NCI-H2029 (cell line): ENCODE measurements at regions not wholly inside any gene's neighbourhood (a gene's known extent, or its start where the extent isn't known, plus 50 kb on each side); places are given as distances from the start of the nearest gene placed in this dataset.
"Not testable (repeated sequence)": the region's sequence is repeated elsewhere in the genome, so short reads cannot be mapped to it uniquely, and the experiment has no call there.

Source experiments
- DNase-seq: peaks from one replicate; lab custom pipeline; 2025; lab: John Stamatoyannopoulos, UW

DNA sequence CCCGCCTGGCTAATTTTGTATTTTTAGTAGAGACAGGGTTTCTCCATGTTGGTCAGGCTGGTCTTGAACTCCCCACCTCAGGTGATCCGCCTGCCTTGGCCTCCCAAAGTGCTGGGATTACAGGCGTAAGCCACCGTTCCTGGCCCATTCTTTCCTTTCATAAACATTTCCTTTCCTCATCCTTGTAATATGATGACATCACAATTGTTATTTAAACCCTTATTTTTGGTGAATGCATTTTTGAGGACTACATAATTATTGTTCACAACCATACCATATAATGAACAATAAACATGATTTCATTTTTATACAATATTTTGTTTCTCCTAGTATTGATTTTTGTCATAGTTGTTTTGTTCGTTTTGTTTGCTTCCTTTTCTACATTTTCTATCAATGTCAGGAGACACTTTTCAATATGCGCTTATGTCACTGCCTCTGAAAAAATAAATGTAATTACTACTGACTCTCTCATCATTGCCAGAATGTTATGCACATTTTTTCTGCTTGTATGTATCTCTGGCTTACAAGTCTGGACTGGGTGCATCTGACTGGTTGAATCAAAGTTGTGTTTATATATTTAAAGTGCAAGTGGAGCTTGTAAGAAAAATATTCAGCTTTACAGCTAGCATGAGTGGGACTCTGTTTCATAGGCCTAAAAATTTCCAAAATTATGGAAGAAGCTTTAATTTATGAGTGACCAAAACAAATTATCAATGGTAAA, 2286.3 kb upstream of the RAG2 start:
- DNase-seq, result no peak

DNA sequence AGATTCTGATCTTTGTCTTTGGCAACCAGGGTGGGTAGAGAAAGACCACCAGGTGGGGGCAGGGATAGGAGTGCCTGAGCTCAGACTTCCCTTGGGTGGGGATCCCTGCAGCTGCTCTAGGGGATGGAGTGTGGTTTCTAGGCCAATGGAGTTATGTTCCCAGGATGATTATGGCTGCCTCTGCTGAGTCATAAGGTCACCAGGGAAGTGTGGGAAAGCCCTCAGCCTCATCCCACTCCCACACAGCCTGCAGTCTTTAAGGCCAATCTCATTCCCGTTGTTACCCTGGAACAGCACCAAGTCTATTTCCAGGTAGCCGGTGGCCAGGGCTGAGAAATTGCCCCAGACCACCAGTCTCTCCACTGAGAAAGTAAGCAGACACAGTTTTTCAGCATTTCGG, 2269.3 kb upstream of the RAG2 start:
- no peak for DNase-seq

DNA sequence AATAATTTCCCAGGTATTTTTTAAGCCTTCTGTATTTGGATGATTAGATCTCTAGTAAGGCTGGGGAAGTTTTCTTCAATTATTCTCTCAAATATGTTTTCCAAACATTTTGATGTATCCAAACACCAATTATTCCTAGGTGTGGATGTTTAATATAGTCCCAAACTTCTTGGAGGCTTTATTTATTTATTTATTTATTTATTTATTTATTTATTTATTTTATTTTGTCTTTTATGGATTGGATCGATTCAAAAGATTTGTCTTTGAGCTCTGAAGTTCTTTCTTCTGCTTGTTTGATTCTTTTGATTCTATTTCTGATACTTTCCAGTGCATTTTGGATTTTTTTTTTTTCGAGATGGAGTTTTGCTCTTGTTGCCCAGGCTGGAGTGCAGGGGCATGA, 2267.9 kb upstream of the RAG2 start:
- no peak for DNase-seq

DNA sequence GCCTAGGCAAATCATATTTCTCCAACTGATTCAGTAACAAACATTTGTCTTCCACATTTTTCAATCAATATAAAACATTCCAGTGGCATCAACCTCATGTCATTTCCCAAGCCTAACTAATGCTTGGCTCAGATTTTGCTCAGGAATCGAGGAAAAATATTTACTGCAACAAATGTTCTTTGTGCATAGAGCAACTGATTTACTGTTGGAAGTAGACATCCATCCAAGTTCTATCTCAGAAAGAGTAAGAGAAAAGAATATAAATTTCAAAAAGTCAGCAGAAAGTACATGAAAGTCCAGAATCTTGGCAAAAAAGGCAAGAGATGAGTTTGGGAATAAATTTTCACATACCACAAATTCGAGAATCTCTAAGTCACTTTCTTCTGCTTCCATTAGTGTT, 2245.0 kb upstream of the RAG2 start:
- DNase-seq, result no peak

DNA sequence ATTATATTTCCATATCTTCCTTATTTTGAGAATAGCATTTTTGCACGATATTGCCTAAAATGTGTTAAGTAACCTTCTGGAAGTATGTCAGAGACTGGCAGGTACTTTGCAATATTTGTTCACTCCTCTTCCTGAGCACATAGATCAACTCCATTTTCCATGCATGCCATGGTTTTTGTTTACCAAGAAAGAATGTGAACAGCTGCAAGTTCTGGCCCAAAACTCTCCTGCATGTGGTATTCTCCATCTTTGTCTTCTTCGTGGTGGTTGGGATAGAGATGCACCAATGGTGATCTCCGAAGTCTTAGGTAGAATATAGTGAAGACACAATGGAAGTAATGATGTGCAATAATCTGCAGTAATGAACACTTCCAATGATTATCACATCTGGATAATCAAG, 2241.0 kb upstream of the RAG2 start:
- no peak for DNase-seq

DNA sequence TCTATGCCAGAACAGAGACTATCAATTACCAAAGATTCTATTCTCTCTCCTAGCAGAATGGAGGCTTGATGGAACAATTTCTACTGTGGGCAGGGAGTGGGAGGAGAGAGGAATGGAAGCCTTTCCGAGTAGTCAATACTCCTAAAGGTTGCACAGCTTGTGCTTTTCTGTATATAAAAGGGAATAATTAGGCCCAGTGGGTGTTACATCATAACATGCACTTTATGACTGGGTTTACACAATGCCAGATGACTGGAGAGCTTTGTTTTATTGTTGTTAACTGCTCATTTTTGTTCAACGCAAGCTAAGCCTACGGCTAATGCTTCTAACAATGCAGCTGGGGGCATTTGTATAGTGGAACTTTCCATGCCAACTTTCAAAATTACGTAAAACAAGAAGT, 2237.9 kb upstream of the RAG2 start:
- no peak for DNase-seq

DNA sequence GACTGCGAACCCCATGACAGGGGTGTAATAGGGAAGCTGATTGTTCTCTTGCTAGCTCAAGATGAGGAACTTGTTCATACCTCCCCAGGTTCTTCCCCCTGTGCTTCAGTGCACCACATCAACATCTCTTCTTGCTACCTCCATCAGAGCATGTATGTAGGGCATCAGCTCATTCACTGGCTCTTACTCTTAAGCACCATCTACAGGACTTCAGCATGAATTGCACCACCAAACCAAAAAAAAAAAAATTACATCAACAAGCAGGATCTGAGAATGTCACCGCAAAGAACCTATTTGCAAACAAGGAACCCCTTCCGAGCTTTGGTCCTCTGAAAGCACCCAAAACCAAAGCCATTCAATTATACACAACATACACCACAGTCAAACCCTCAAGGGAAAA, 2226.5 kb upstream of the RAG2 start:
- DNase-seq, result no peak

DNA sequence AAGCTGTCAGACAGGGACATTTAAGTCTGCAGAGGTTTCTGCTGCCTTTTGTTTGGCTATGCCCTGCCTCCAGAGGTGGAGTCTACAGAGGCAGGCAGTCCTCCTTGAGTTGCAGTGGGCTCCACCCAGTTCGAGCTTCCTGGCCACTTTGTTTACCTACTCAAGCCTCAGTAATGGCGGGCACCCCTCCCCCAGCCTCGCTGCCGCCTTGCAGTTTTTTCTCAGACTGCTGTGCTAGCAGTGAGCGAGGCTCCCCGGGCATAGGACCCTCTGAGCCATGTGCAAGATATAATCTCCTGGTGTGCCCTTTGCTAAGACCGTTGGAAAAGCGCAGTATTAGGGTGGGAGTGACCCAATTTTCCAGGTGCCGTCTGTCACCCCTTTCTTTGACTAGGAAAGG, 2223.8 kb upstream of the RAG2 start:
- DNase-seq, result not testable (repeated sequence)

DNA sequence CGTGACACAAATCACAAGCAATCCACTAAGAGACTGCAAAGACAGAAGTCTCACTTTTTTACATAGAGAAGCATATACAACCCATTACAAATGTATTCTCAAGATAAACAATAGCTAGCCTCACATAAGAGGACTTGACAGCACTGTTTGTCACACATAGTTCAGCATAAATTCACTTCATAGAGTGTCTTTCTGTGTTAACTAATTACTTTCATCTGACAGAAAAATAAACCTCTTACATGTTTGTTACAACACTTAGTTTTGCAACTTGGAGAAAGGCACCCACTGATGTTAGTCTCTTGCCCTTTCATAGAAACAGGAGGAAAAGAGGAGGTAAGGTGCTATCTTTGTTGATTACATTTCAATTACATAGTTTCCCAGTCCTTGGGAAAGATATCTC, 2221.9 kb upstream of the RAG2 start:
- DNase-seq, result no peak

DNA sequence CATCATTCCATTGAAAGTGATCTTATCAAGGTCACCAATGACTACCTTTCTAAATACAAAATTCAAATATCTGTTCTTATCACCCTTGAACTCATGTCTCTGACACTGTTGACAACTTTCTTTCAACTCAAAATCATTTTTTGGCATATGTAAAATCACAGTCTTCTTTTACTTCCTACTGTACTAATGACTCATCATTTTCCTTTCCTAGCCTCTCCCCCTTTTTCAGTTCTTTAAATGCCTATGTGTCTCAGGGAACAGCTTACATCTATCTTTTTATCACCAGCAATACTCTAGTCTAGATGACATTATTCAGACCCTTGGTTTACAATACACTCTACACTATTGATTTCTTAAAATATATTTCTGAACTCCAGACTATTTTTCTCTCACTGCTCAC, 2220.7 kb upstream of the RAG2 start:
- no peak for DNase-seq

DNA sequence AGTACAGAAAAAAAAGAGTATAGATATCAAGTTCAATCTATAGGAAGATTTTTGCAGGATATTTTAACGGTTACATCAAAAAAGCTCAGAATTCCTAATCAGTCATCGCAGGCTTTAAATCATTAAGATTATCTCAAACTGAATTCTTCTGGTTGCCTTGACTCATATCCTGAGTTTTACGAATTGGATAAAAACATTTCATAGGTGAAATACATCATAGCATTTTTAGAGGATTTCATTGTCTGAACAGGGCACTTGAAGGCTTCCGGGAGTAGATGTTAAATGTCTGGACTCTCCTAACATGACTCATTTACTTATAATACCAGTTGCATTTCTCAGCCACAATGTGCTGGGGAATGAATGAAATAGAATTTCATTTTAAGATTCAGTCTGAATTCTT, 2216.6 kb upstream of the RAG2 start:
- no peak for DNase-seq

DNA sequence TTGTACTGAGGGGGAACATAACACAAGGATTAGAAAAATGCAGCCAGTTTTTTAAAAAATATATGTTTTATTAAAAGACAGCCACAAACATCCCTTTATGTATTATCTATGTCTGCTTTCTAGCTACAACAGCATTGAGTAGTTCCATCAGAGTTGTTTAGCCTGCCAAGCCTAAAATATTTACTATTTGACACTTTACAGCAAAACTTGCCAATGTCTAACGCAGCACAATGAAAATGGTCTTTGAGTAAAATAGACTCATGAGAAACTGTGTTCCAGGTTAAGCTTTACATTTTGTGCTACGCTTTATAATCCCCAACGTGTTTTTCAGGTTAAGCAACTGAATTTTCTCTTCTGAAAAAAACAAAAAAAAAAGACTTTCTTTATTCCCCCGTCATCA, 2211.5 kb upstream of the RAG2 start:
- no peak for DNase-seq

DNA sequence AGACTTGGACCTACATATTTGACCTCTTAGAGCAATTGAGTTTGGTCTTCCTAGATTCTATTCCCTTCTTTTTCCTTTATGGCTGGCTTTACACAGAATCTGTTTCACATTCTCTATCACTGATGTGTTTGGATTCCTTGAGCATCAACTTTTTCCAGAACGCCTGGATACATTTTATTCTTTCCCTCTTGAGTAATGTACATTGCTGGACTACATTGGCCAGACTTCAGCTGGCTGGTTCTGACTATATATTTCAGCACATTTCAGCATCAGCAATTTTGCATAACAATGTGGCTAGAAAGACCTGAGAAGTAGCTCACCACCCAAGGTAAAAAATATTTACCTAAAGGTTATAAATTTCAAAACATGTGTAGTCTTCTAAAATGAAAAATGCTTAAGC, 2198.2 kb upstream of the RAG2 start:
- no peak for DNase-seq

DNA sequence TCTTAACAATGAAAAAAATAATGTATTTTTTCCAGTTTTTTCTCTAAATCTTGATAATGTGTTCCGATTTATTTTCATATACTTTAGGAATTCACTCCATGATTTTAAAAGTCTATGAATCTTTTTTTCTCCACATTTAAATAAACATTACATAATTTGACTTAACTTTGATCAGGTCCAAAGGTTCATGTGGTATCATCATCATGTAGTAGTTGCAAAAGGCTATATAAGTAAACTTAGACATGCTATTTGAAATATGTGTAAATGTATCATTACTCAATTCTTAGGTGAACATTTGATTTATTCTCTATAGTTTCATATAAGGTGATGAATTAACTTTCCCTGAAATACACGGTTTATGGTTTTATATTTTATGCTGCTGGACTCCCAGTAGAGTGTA, 2197.0 kb upstream of the RAG2 start:
- no peak for DNase-seq

DNA sequence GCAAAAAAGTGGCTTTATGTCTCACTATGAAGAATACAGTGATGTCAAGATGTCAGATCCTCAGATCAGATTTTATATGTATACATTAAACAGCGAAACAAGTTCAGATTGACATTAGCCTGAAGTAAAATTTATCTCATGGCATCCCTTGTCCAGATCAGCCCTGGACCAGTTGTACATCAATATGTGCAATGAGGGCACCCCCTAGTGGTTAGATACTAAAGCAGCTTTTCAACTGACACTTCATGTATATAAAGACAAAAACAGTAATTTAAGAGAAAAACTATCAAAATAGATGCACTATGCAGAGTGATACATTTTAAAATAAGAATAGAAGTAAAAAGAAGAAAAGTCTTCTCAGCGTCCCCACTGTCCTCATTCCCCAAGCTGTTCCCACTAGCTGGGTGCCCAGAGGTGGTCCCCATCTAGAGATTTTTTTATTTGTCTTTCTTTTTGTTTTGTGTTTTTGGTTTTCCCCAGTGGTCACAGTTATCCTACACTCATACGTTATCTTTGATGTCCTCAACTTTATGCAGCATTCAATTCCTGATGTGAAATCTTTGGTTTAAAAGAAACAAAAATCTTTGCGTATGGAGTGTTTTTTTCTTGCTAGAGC, 2193.4 kb upstream of the RAG2 start:
- DNase-seq, result peak; percentile 49

DNA sequence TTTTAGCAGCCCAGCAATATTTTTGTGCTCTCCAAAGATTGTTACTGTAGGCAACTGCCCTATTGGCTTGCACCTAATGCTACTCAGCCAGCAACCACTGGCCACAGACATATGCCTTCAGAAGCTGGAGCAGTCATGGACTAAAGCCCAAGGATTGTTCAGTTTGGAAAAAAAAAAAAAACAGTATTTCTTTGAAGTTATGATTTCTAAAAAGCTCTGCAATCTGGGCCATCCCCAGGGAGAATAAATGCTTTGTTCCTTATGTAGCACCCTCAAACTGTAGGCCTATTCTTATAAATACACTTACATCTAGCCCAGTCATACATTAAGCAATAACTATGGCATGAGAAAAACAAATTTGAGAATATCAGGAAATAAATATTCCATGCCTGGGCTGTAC, 2190.5 kb upstream of the RAG2 start:
- no peak for DNase-seq

DNA sequence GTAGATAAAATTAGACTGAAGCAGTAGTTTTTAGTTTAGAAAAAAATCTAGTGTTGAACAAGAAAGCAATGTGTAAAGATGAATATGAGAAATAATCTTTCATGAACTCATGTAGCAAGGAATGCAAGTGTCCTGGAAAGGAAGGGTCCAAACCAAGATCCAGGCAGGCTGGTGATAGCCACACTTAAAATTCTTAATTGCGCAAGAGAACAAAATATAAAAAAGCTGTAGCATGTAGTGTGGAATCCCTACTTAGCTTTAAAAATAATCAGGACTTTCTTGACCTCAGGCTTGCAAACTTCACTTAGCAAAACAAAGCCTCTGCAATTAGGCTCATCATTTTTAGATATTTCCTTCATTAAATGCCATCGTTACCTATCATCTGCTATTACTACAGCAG, 2186.1 kb upstream of the RAG2 start:
- no peak for DNase-seq

DNA sequence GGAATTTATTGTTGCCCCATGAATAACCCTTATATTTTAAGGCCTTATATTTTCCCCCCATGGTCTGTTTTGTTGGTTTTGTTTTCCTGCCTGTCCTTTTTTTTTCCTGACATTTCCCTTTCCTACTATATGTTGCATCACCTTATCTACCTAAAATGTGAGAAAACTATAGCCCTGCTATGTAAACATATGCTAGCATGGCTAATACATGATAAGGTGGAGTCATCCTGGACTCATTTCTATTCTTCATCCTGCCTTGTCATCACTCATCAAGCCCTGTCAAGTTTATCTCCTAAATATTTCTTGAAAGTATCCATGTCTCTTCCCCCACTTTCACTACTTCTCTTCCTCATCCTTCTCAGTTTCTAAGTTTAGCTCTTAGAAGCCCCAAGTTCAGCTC, 2168.8 kb upstream of the RAG2 start:
- no peak for DNase-seq

DNA sequence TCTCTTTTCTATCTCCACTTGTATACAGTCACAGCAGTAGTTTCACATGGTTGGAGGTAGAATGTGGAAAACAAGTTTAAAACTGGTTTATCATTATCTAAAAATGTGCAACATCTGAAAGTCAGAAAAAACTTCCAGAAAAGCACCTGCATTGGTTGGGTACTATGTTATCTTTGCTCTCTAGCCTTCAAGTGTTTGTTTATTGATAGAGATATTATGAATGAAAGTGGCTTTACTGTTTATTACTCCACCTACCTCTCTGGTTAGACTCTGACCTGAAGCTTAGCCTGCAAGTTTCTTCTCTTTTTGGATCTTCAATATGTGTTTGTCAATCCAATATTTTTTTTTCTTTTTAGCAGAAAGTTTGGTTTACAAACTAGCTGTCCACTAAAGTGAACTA, 2161.4 kb upstream of the RAG2 start:
- DNase-seq, result no peak

DNA sequence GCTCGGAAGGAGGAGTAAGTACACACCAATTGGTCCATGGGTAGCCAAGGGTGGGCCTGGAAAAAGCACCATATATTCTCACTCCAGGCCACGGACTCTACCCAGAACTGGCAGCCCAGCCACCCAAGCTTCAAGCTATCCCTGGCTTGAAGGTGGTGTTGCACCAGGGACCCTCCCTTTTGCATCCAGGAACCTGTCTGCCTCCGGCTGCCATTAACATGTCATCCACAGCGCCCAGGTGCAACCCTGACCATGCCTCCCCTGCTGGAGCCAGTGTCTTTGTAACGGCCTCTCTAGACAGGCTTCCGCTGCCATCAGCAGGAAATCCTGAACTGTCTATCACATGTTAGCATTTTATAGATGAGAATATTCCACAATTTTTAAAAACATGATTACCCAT, 2158.5 kb upstream of the RAG2 start:
- no peak for DNase-seq

DNA sequence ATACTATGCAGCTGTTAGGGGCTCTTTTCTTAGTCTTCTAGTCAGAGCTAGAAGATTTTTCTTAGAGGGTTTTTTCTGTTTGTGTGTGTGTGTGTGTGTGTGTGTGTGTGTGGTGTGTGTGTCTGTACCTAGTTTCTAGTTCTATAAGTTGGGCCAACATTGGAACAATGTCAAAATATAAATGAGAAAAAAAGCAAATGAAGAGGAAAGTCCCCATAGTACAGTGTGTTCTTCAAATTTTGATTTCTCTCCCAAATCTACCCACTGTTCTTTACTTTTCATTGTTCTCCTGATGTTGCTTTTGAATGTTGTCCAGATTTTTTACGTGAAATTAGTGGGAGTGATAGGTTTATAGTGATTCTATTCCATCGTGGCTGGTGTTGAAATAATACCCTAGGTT, 2153.4 kb upstream of the RAG2 start:
- no peak for DNase-seq

DNA sequence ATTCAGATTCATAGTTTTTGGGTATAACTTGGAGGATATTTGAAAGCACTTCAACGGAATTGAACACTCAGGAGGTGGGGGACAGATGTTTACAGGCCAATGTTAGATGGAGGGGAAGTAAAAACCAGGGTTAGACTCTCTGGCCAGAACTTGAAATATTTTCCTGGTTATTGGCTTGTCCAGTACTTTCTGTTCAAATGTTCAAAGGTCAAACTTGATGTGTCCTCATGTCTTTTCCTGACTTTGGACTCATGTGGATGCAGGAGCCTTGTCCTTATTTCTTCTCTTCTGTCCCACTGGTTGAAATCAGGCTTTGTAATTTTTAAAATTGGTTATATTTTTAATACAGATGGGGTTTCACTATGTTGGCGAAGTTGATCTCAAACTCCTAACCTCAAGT, 2148.5 kb upstream of the RAG2 start:
- not testable (repeated sequence) for DNase-seq

DNA sequence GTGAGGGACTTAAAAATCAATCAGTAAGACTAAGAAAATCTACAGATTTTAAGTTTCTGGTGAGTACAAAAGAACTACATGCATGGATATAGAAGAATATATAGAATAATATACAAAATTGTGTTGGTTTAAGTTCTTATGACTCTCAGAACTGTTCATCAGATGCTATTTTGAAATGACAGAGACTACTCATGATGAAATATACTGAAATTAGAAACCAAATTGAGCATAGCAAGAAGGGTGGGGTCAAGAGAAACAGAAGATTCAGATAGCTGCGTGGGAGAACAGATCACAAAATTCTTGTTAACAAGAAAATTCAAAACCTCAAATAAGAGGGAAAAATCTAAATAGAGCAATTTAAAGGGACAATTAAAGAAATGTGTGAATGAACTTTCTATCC, 2125.3 kb upstream of the RAG2 start:
- DNase-seq, result no peak

DNA sequence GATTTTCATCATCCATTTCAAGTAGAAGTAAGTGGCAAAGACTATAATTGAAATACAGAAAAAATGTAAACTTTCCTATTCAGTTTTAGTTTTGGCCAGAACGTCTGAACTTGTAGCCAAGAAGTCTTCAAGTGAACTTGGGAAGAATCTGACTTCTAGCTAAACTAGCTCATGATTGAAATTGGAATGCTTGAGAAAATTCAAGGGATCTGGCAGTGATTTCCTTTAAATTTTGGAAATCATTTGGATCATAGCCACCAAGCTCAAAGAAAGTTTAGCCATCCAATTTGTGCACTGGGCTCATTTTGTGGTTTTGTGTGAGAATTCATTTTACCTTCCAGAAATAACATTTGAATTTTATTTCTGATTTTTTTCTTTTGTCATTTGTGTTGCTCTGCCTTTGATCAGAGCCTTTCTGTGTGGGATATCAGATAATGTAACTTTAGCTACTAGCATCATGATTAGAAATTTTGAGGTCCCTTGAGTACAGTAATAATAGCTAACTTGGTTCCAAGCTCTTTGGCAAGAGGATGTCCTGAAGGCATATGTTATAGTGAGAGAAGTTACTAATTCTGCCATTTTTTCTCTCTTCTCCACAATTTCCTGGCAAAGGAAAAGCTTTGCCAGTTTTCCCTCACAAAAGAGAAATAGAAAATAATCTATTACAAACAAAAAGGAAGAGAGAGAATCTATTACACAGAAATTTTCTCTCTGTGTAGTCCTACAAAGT, 2123.7 kb upstream of the RAG2 start:
- no peak for DNase-seq
